ENCODE measurements at regions not wholly inside any gene's neighbourhood (a gene's known extent, or its start where the extent isn't known, plus 50 kb on each side); places are given as distances from the start of the nearest gene placed in this dataset.

- H3K27me3 ChIP-seq, result no peaks in the 10 kb centered on the region
- H3K4me1 ChIP-seq, result peaks cover 0 to 19% (median 13%) of the 10 kb centered on the region in 4 donors
- H3K27ac ChIP-seq, result no peak overlapping the region
- intact Hi-C loops (cut with DNase I), result no loop called here
- H3K36me3 ChIP-seq, result no peaks in the 10 kb centered on the region
- 16 to 40% methylated on average over 6 of the region's 6 CpGs for WGBS, 2 donors
- no peak for TF ChIP-seq CTCF (IDR thresholded peaks at IDR 0.05)
- TF ChIP-seq EP300 (IDR thresholded peaks at IDR 0.05), result no peak
- no peak for TF ChIP-seq POLR2A (IDR thresholded peaks at IDR 0.05)
- no peak for TF ChIP-seq POLR2AphosphoS5 (IDR thresholded peaks at IDR 0.05)
- H3K9me3 ChIP-seq, result no peaks in the 10 kb centered on the region
- DNase-seq, result no peak
- no peak overlapping the region for H3K4me3 ChIP-seq
Observed at GRCh38 chr2:111705711-111706336, 178.2 kb downstream of the ANAPC1 start.

GRCh38 chr2:111706481-111707001 is 177.5 kb downstream of the ANAPC1 start:
- Histone ChIP-seq H3K27ac (no peak overlapping the region), H3K9me3 (no peaks in the 10 kb centered on the region), H3K27me3 (no peaks in the 10 kb centered on the region), H3K4me1 (peaks cover 0 to 19% (median 13%) of the 10 kb centered on the region in 4 donors), H3K4me3 (no peak overlapping the region), H3K36me3 (no peaks in the 10 kb centered on the region)
- TF ChIP-seq POLR2AphosphoS5 (IDR thresholded peaks at IDR 0.05) (no peak), POLR2A (IDR thresholded peaks at IDR 0.05) (no peak), CTCF (IDR thresholded peaks at IDR 0.05) (no peak), EP300 (IDR thresholded peaks at IDR 0.05) (no peak)
- 88 to 93% methylated on average over 9 of the region's 9 CpGs for WGBS, 2 donors
- intact Hi-C loops (cut with DNase I), result no loop called here
- no peak for DNase-seq

- H3K27me3 ChIP-seq, result no peaks in the 10 kb centered on the region
- no peaks in the 10 kb centered on the region for H3K9me3 ChIP-seq
- H3K4me3 ChIP-seq, result no peak overlapping the region
- 90 to 95% methylated on average over 7 of the region's 7 CpGs for WGBS, 2 donors
- TF ChIP-seq CTCF (IDR thresholded peaks at IDR 0.05) (no peak), EP300 (IDR thresholded peaks at IDR 0.05) (no peak), POLR2AphosphoS5 (IDR thresholded peaks at IDR 0.05) (no peak), POLR2A (IDR thresholded peaks at IDR 0.05) (no peak)
- intact Hi-C loops (cut with DNase I), result no loop called here
- no peak for DNase-seq
- no peak overlapping the region for H3K27ac ChIP-seq
- H3K36me3 ChIP-seq, result no peaks in the 10 kb centered on the region
- peaks cover 0 to 19% (median 13%) of the 10 kb centered on the region in 4 donors for H3K4me1 ChIP-seq
Observed at GRCh38 chr2:111707700-111708099, 176.3 kb downstream of the ANAPC1 start.

GRCh38 chr2:111708476-111709180 is 175.4 kb downstream of the ANAPC1 start:
- Histone ChIP-seq H3K4me3 (no peak overlapping the region), H3K27ac (no peak overlapping the region), H3K9me3 (no peaks in the 10 kb centered on the region), H3K36me3 (no peaks in the 10 kb centered on the region), H3K27me3 (no peaks in the 10 kb centered on the region), H3K4me1 (peaks cover 0 to 19% (median 13%) of the 10 kb centered on the region in 4 donors)
- DNase-seq, result no peak
- no peak for TF ChIP-seq CTCF (IDR thresholded peaks at IDR 0.05)
- no peak for TF ChIP-seq EP300 (IDR thresholded peaks at IDR 0.05)
- TF ChIP-seq POLR2A (IDR thresholded peaks at IDR 0.05), result no peak
- no peak for TF ChIP-seq POLR2AphosphoS5 (IDR thresholded peaks at IDR 0.05)
- 81 to 82% methylated on average over 4 of the region's 4 CpGs for WGBS, 2 donors
- intact Hi-C loops (cut with DNase I), result no loop called here

Measured in sigmoid colon (tissue), 6 donors.